ENCODE measurements at regions not wholly inside any gene's neighbourhood (a gene's known extent, or its start where the extent isn't known, plus 50 kb on each side); places are given as distances from the start of the nearest gene placed in this dataset.

- TF ChIP-seq CTCF (conservative IDR thresholded peaks at IDR 0.05; ENCODE audit: low read depth, low read length): no peak
- TF ChIP-seq EZH2 (IDR thresholded peaks at IDR 0.05; ENCODE audit: borderline replicate concordance, low read depth, low read length, poor library complexity, severe bottlenecking): no peak
Observed at GRCh38 chr17:52477824-52478699, 319.5 kb upstream of the CA10 start.

Measured in A673 (cell line).